GM03348 (cell line): ENCODE measurements at regions not wholly inside any gene's neighbourhood (a gene's known extent, or its start where the extent isn't known, plus 50 kb on each side); places are given as distances from the start of the nearest gene placed in this dataset.
A peak's percentile ranks its signal among the peaks of the same experiment; 100 is the strongest.

Experiments used
- DNase-seq: peaks from one replicate; pipeline ENCODE4 v3.0.0; 2012; ENCODE audit warnings: low spot score

- peak; percentile 48 for DNase-seq
Observed at GRCh38 chr9:119639287-119639955, 270.2 kb upstream of the BRINP1 start.

- no peak for DNase-seq
Observed at GRCh38 chr9:119634006-119634405, 264.8 kb upstream of the BRINP1 start.

- DNase-seq = no peak
Observed at GRCh38 chr9:119611565-119611964, 242.3 kb upstream of the BRINP1 start.

- no peak for DNase-seq
Observed at GRCh38 chr9:119609277-119609971, 240.2 kb upstream of the BRINP1 start.

GRCh38 chr9:119601632-119602031, 232.4 kb upstream of the BRINP1 start:
- no peak for DNase-seq

GRCh38 chr9:119597499-119597898, 228.3 kb upstream of the BRINP1 start:
- DNase-seq = no peak

- no peak for DNase-seq
Observed at GRCh38 chr9:119596703-119597102, 227.5 kb upstream of the BRINP1 start.

GRCh38 chr9:119588874-119589744, 219.9 kb upstream of the BRINP1 start:
- no peak for DNase-seq

- no peak for DNase-seq
Observed at GRCh38 chr9:119577881-119578280, 208.6 kb upstream of the BRINP1 start.

- DNase-seq = no peak
Observed at GRCh38 chr9:119559986-119560385, 190.8 kb upstream of the BRINP1 start.

- DNase-seq = no peak
Observed at GRCh38 chr9:119559056-119559455, 189.8 kb upstream of the BRINP1 start.

GRCh38 chr9:119556129-119556875, 187.1 kb upstream of the BRINP1 start:
- peak; percentile 93 for DNase-seq

GRCh38 chr9:119544492-119544891, 175.3 kb upstream of the BRINP1 start:
- no peak for DNase-seq

GRCh38 chr9:119537138-119537537, 167.9 kb upstream of the BRINP1 start:
- DNase-seq = no peak

GRCh38 chr9:119533504-119533903, 164.3 kb upstream of the BRINP1 start:
- DNase-seq = no peak

- no peak for DNase-seq
Observed at GRCh38 chr9:119526698-119527097, 157.5 kb upstream of the BRINP1 start.

GRCh38 chr9:119523508-119523907, 154.3 kb upstream of the BRINP1 start:
- DNase-seq = no peak

- DNase-seq = no peak
Observed at GRCh38 chr9:119522381-119522780, 153.1 kb upstream of the BRINP1 start.

- no peak for DNase-seq
Observed at GRCh38 chr9:119509291-119509905, 140.2 kb upstream of the BRINP1 start.

GRCh38 chr9:119501374-119501773, 132.1 kb upstream of the BRINP1 start:
- no peak for DNase-seq

- DNase-seq = no peak
Observed at GRCh38 chr9:119500072-119500771, 131.0 kb upstream of the BRINP1 start.
